Right renal cortex interstitium (tissue), 3 donors: ENCODE measurements at regions not wholly inside any gene's neighbourhood (a gene's known extent, or its start where the extent isn't known, plus 50 kb on each side); places are given as distances from the start of the nearest gene placed in this dataset.
"Not testable (repeated sequence)": the region's sequence is repeated elsewhere in the genome, so short reads cannot be mapped to it uniquely, and the experiment has no call there.

Experiments
- DNase-seq, 3 donors: peaks; one replicate each; pipeline ENCODE4 v3.0.0-alpha.2; 2013; ENCODE audit warnings: low read depth in 3 of 3, low spot score in 2 of 3

- no peak for DNase-seq
These were observed 61.7 kb downstream of the KPNA2 start for GRCh38 chr17:68097161-68097805.

GRCh38 chr17:68099341-68099753 lies 63.8 kb downstream of the KPNA2 start:
- not testable (repeated sequence) for DNase-seq

- no peak for DNase-seq
These were observed 64.6 kb downstream of the KPNA2 start for GRCh38 chr17:68100000-68100641.

DNA sequence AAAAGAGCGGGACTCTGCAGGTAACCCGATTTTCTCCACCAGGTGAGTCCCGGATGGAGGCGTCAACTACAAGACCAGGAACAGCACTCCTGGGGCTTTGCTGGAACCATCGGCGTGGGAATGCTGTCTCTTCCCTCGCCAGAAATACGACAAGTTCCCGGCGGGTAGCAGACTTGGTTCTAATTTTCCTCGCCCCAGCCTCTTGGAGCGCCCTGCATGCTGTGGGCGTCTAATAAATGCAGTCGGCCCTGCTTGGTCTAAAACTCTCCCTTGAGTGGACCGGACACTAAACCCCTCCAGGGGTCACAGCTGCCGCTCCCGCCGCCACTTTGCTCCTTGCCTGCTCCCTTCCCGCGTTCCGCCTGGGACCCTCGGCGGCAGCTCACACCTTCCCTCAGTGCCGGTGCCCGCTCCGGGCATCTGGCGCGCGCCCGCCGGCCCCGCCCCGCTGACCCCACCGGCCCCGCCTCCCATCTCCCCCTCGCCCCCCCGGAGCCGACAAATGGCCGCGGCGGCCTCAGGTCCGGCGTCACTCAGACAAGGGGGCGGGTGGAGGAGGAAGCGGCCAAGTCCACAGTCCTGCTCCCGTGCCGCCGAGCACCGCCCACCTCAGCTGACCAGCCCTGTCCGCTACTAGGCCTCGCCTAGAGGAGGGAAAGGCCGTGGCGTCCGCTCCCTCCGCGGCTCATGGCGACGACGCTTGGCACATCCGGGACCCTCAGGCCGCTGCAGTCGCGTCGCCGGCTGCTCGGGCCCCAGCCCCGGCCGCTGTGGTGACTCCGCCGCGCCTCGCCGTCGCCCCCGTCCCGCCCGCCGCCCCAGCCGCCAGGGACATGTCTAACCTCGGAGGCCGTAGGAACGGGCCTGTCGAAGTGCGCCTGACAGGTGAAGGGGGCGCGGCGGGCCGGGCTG lies 65.8 kb downstream of the KPNA2 start:
- peak; percentile 74 to 85 (median 80) for DNase-seq

- no peak for DNase-seq
These were observed 66.4 kb downstream of the KPNA2 start for GRCh38 chr17:68101987-68102314.

- no peak for DNase-seq
These were observed 66.8 kb downstream of the KPNA2 start for GRCh38 chr17:68102318-68102758.

GRCh38 chr17:68103148-68103547 lies 67.6 kb downstream of the KPNA2 start:
- DNase-seq, result no peak

DNA sequence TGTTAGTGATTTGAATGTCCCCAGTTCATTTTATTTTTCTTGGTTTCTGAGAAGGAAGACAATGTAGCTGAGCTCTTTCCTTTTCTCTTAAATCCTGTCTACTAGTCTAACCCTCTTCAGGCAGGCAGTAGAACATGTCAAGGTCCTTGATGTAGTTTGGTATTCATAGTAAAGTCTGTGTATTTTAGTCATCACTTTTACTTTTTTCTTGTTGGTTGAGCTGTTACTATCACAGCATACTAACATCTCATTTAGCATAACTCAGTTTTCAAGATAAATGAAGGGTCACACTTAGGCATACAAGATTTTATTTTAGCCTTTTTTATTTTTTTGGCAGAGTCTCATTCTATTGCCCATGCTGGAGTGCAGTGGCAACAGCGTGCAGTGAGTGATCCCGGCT lies 70.5 kb downstream of the KPNA2 start:
- no peak for DNase-seq

- DNase-seq, result no peak
These were observed 71.8 kb downstream of the KPNA2 start for GRCh38 chr17:68107373-68107772.

- DNase-seq, result no peak
These were observed 72.9 kb downstream of the KPNA2 start for GRCh38 chr17:68108313-68109000.

DNA sequence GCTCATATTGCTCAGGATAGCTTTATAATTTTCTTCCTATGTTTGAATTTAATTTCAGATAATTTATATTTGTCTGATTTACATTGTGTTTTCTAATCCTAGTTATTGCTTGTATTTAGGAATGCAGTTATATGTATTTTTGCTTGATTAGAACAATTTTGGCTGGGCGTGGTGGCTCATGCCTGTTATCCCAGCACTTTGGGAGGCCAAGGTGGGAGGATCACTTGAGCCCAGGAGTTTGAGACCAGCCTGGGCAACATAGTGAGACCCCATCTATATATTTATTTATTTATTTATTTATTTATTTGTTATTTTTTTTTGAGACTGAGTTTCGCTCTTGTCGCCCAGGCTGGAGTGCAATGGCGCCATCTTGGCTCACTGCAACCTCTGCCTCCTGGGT lies 73.9 kb downstream of the KPNA2 start:
- DNase-seq, result not testable (repeated sequence)

DNA sequence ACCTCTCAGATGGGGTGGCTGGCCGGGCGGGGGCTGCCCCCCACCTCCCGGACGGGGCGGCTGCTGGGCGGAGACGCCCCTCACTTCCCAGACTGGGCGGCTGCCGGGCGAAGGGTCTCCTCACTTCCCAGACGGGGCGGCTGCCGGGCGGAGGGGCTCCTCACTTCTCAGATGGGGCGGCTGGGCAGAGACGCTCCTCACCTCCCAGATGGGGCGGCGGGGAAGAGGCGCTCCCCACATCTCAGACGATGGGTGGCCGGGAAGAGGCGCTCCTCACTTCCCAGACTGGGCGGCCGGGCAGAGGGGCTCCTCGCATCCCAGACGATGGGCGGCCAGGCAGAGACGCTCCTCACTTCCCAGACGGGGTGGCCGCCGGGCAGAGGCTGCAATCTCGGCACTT lies 80.7 kb downstream of the KPNA2 start:
- DNase-seq, result not testable (repeated sequence)

DNA sequence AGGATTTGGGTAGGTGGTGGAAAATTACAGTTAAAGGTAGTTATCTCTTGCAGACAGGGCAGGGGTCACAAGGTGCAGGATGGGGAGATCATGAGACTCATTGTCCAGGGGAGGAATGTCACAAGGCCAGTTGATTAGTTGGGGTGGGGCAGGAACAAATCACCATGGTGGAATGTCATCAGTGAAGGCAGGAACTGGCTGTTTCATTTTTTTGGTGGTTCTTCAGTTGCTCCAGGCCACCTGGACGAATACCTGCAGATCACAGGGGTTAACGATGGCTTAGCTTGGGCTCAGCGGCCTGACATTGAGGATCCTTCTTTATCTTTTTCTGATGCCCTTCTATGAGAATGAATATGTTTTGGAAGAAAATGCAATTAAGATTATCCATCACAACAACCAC lies 87.1 kb downstream of the KPNA2 start:
- DNase-seq, result no peak

DNA sequence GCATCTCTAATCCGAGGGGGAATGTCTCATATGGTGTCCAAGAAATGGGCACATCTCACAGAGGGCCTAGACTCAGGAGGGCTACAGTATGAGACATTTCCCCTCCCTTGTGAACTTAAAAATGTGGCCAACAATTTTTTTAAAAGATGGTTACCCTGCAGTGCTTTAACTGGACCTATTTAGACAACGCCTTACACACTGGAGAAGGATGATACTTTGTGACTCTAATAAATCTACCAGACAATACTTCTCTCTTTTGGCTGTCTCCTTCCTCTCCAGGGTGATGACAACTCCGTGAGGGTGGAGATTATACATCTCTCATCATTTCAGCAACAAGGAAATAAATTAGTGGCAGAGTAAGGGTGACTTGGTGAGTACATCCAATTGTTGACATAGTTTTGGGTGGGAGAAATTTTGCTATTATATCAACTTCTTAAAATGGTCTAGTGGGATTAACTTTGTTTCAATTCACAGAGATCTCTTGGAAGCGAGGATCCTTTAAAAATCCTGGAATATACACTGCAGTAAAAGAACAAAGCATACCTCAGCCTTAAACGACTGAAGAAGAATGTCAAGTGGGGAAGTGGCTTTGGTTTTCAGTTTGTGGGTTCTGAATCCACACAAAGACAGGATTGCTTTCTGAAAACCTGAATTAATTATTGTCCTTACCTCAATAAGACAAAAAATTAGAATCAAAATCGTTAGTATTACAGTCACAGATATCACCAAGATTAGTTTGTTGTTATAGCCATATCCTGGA lies 89.8 kb downstream of the KPNA2 start:
- DNase-seq, result no peak

GRCh38 chr17:68127914-68128313 lies 92.4 kb downstream of the KPNA2 start:
- DNase-seq, result no peak

- no peak for DNase-seq
These were observed 95.9 kb downstream of the KPNA2 start for GRCh38 chr17:68131456-68131855.

DNA sequence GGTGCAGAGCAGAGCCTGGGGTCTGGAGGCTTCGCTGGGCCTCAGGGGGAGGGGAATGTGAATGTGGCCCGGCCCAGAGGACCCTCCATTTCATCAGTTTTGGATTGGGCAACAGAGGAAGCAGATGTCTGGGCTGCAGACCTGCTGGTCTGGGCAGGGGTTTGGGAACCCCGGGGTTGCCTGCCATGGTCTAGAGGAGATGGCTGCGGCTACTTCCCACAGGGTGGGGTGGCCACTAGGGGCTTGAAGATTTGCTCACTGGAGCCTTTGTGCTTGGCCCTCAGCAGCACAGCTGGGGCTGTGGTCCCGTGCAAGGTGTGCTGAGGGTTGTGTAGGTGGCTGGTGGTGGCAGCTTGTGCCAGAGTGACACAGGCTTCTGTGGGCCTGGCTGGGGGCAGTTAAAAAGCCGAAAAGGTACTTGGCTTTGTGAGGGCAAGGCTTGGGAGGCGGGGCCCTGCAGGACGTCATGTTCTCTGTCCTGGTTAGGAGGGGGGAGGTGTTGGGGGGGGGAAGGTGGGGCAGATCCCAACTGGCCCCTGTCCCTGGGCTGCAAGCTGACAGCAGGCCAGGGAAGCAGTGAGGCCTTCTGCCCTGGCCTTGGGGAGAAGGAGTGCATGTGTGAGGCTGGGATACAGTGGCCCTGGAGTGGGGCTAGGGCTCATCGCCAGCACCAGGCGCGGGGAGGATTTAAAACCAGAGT lies 98.0 kb downstream of the KPNA2 start:
- no peak for DNase-seq

DNA sequence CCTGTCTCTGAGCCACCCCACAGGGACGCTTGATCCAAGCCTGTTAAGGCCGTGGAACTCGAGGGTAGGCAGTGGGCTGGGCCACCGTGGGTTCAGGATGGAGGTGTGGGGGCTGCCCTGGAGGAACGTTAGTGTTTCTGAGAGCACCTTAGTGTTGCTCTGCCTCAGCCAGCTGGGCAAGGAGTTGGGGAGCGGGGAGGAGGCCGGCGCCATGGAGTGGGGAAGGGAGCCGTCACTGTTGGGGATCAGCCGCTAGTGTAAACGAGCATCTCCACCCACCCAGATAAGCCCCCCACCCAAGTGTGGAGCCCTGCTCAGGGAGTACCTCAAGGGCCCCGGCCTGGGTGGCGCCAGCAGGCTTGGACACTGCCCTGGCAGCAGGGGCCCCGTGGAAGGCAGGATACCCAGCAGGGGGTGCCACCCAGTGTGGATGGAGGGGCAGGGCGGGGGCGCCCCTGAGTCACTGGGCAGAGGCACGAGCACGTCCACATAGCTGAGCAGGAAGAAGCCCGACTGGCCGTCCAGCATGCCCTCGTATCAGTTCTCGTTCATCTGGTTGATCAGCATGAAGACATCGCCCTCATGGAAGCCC lies 98.6 kb downstream of the KPNA2 start:
- DNase-seq, result no peak

- no peak for DNase-seq
These were observed 99.2 kb downstream of the KPNA2 start for GRCh38 chr17:68134731-68135130.
